Thoracic aorta (tissue), 2 donors: ENCODE measurements at regions not wholly inside any gene's neighbourhood (a gene's known extent, or its start where the extent isn't known, plus 50 kb on each side); places are given as distances from the start of the nearest gene placed in this dataset.

Source experiments
- ATAC-seq: fragments of 150-250 bp; one replicate; pipeline ENCODE4 v1.8.0; 2017; ENCODE audit warnings: low read depth; ENCODE audit not compliant: insufficient number of reproducible peaks, low FRiP score
- DNase-seq: peaks from one replicate; pipeline ENCODE4 v3.0.0-alpha.2; 2020; ENCODE audit warnings: low spot score
- H3K27ac ChIP-seq, 2 donors: fragments of 200-600 bp; sonication (generic); 1 replicate in 1 of 2; 2 replicates in 1 of 2; pipeline ENCODE4 v1.5.1; 2016; ENCODE audit warnings: mild to moderate bottlenecking in 2 of 2, moderate library complexity in 2 of 2
- H3K27me3 ChIP-seq: fragments of 200-600 bp; sonication (generic); replicated peaks from 2 replicates; pipeline ENCODE4 v1.6.0; 2016; ENCODE audit warnings: mild to moderate bottlenecking; ENCODE audit not compliant: insufficient read depth
- H3K36me3 ChIP-seq: fragments of 200-600 bp; sonication (generic); one replicate; pipeline ENCODE4 v1.5.1; 2016
- H3K4me1 ChIP-seq, 2 donors: fragments of 200-600 bp; sonication (generic); 1 replicate in 1 of 2; 2 replicates in 1 of 2; pipeline versions ENCODE4 v1.5.1 to v1.6.0; 2016; ENCODE audit warnings: low read depth in 2 of 2, mild to moderate bottlenecking in 1 of 2; ENCODE audit not compliant: control insufficient read depth in 1 of 2
- H3K4me3 ChIP-seq: fragments of 200-600 bp; sonication (generic); 2 replicates; pipeline ENCODE4 v1.5.1; 2016; ENCODE audit warnings: mild to moderate bottlenecking
- H3K9me3 ChIP-seq: fragments of 200-600 bp; sonication (generic); 2 replicates; pipeline ENCODE4 v1.5.1; 2016
- CTCF ChIP-seq: fragments of 200-600 bp; sonication (generic); IDR thresholded peaks from one replicate; pipeline ENCODE4 v1.5.1; 2019; ENCODE audit warnings: antibody characterized with exemption

GRCh38 chr10:123611876-123612275, 54.3 kb upstream of the GPR26 start:
- Histone ChIP-seq H3K36me3 (no peaks in the 10 kb centered on the region), H3K9me3 (no peaks in the 10 kb centered on the region), H3K4me3 (no peak overlapping the region), H3K4me1 (no peaks in the 10 kb centered on the region), H3K27ac (no peak overlapping the region), H3K27me3 (no peaks in the 10 kb centered on the region)
- no peak for DNase-seq
- TF ChIP-seq CTCF = no peak
- no peak for ATAC-seq

GRCh38 chr10:123613346-123613850, 52.8 kb upstream of the GPR26 start:
- Histone ChIP-seq H3K4me1 (no peaks in the 10 kb centered on the region), H3K36me3 (no peaks in the 10 kb centered on the region), H3K9me3 (no peaks in the 10 kb centered on the region), H3K27me3 (no peaks in the 10 kb centered on the region), H3K4me3 (no peak overlapping the region), H3K27ac (no peak overlapping the region)
- TF ChIP-seq CTCF = no peak
- DNase-seq (no peak), ATAC-seq (no peak)

GRCh38 chr10:123614888-123615287, 51.3 kb upstream of the GPR26 start:
- Histone ChIP-seq H3K4me3 (no peak overlapping the region), H3K27me3 (no peaks in the 10 kb centered on the region), H3K4me1 (no peaks in the 10 kb centered on the region), H3K9me3 (no peaks in the 10 kb centered on the region), H3K36me3 (no peaks in the 10 kb centered on the region), H3K27ac (no peak overlapping the region)
- ATAC-seq (no peak), DNase-seq (no peak)
- no peak for TF ChIP-seq CTCF
